22Rv1 (cell line): ENCODE measurements at regions not wholly inside any gene's neighbourhood (a gene's known extent, or its start where the extent isn't known, plus 50 kb on each side); places are given as distances from the start of the nearest gene placed in this dataset.

Experiments used
- ZFX ChIP-seq: fragments of 450-650 bp; IDR thresholded peaks from 2 replicates; pipeline ENCODE4 v1.6.1; 2017; ENCODE audit warnings: antibody characterized with exemption, borderline replicate concordance
- TF ChIP-seq, protein P1 (sequence below): fragments of 450-650 bp; IDR thresholded peaks from 2 replicates; pipeline ENCODE4 v1.5.1; 2017; ENCODE audit warnings: mild to moderate bottlenecking

DNA sequence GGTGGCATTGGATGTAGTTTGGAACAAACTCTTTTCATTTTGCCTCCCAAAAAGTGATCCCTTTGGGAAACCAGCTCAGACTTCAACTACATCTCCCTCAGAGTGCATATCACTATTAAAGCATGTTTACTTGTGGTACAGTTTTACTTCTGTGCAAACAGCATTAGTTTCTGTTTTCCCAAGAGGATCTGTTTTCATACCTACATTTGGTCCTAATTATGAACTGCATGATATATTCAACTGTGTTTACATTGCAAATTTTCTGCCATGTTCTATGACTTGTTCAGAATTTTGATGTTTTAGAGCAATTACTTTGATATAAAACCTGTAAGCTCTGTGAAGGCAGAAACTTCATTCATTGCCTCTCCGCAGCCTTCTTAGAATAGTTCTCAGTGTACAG, 681.5 kb upstream of the ACO1 start:
- TF ChIP-seq, protein P1, sequence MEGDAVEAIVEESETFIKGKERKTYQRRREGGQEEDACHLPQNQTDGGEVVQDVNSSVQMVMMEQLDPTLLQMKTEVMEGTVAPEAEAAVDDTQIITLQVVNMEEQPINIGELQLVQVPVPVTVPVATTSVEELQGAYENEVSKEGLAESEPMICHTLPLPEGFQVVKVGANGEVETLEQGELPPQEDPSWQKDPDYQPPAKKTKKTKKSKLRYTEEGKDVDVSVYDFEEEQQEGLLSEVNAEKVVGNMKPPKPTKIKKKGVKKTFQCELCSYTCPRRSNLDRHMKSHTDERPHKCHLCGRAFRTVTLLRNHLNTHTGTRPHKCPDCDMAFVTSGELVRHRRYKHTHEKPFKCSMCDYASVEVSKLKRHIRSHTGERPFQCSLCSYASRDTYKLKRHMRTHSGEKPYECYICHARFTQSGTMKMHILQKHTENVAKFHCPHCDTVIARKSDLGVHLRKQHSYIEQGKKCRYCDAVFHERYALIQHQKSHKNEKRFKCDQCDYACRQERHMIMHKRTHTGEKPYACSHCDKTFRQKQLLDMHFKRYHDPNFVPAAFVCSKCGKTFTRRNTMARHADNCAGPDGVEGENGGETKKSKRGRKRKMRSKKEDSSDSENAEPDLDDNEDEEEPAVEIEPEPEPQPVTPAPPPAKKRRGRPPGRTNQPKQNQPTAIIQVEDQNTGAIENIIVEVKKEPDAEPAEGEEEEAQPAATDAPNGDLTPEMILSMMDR, result no peak
- TF ChIP-seq ZFX, result no peak
